ENCODE measurements at regions not wholly inside any gene's neighbourhood (a gene's known extent, or its start where the extent isn't known, plus 50 kb on each side); places are given as distances from the start of the nearest gene placed in this dataset.

DNA sequence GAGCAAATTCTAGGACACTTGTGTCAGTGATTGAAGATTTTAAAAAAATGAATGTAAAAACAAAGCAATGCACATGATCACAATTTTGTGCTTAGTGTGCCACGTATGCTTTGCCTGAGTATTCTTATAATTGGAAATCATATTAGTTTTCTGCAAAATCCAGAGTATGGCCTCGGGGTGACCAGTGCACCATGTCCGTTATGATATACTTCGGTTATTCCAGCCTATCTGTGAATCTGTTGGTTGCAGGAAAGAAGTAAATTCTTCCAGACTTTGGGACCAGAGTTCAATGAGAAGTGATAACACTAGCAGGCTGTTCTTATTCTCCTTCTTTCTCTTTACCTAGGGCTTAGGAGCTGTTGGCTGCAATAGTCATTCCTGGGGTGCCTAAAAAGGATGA lies 152.0 kb upstream of the TMC3 start:
- TF ChIP-seq, protein P1, sequence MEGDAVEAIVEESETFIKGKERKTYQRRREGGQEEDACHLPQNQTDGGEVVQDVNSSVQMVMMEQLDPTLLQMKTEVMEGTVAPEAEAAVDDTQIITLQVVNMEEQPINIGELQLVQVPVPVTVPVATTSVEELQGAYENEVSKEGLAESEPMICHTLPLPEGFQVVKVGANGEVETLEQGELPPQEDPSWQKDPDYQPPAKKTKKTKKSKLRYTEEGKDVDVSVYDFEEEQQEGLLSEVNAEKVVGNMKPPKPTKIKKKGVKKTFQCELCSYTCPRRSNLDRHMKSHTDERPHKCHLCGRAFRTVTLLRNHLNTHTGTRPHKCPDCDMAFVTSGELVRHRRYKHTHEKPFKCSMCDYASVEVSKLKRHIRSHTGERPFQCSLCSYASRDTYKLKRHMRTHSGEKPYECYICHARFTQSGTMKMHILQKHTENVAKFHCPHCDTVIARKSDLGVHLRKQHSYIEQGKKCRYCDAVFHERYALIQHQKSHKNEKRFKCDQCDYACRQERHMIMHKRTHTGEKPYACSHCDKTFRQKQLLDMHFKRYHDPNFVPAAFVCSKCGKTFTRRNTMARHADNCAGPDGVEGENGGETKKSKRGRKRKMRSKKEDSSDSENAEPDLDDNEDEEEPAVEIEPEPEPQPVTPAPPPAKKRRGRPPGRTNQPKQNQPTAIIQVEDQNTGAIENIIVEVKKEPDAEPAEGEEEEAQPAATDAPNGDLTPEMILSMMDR (IDR thresholded peaks at IDR 0.05), result no peak
- no peak for TF ChIP-seq POLR2A (IDR thresholded peaks at IDR 0.05)

All from right lobe of liver (tissue), 4 donors.